SU-DHL-6 (cell line): ENCODE measurements at regions not wholly inside any gene's neighbourhood (a gene's known extent, or its start where the extent isn't known, plus 50 kb on each side); places are given as distances from the start of the nearest gene placed in this dataset.

Experiments used
- H2AFZ ChIP-seq: fragments of 200-600 bp; sonication (generic); 2 replicates; pipeline ENCODE4 v1.6.1; 2014; ENCODE audit warnings: low read depth, mild to moderate bottlenecking, moderate library complexity, mixed read lengths, antibody characterized with exemption, low read length; ENCODE audit not compliant: severe bottlenecking
- H3F3A ChIP-seq: fragments of 200-600 bp; shearing (Covaris generic); 2 replicates; pipeline ENCODE4 v1.6.0; 2016; ENCODE audit warnings: antibody characterized with exemption, mild to moderate bottlenecking; ENCODE audit not compliant: insufficient read depth
- H3K27ac ChIP-seq: fragments of 200-600 bp; sonication (generic); 2 replicates; pipeline ENCODE4 v1.5.1; 2016; ENCODE audit warnings: low read depth, mild to moderate bottlenecking, low read length, moderate library complexity, mixed read lengths
- H3K27me3 ChIP-seq: fragments of 200-600 bp; sonication (generic), shearing (Covaris generic); 2 replicates; pipeline ENCODE4 v1.6.0; 2014; ENCODE audit warnings: mild to moderate bottlenecking, low read length
- H3K36me3 ChIP-seq: fragments of 200-600 bp; sonication (generic); 2 replicates; pipeline ENCODE4 v1.6.1; 2014; ENCODE audit warnings: mild to moderate bottlenecking, low read length, mixed read lengths
- H3K4me2 ChIP-seq: fragments of 300-600, 200-600 bp; shearing (Covaris generic), sonication (generic); 2 replicates; pipeline ENCODE4 v1.6.0; 2014; ENCODE audit warnings: low read length, low read depth, mild to moderate bottlenecking; ENCODE audit not compliant: poor library complexity, severe bottlenecking
- H3K4me3 ChIP-seq: fragments of 200-600 bp; sonication (generic); 2 replicates; pipeline ENCODE4 v1.5.1; 2014; ENCODE audit warnings: antibody characterized with exemption, low read length, mild to moderate bottlenecking, mixed read lengths; ENCODE audit not compliant: insufficient read depth, poor library complexity, severe bottlenecking
- H3K79me2 ChIP-seq: fragments of 200-600 bp; sonication (generic); 2 replicates; pipeline ENCODE4 v1.6.1; 2014; ENCODE audit warnings: mild to moderate bottlenecking, low read length, moderate library complexity; ENCODE audit not compliant: insufficient read depth
- H3K9ac ChIP-seq: fragments of 200-600 bp; sonication (generic); 2 replicates; pipeline ENCODE4 v1.7.0; 2014; ENCODE audit warnings: mild to moderate bottlenecking, low read length
- H3K9me2 ChIP-seq: fragments of 200-600 bp; sonication (generic); replicated peaks from 2 replicates; pipeline ENCODE4 v1.6.1; 2014; ENCODE audit warnings: low read length; ENCODE audit not compliant: insufficient read depth
- H3K9me3 ChIP-seq: fragments of 200-600 bp; sonication (generic); 2 replicates; pipeline ENCODE4 v1.6.1; 2014; ENCODE audit warnings: low read length, mixed read lengths; ENCODE audit not compliant: insufficient read depth
- H4K20me1 ChIP-seq: fragments of 200-600 bp; sonication (generic); 2 replicates; pipeline ENCODE4 v1.6.1; 2014; ENCODE audit warnings: low read depth, mild to moderate bottlenecking, antibody characterized with exemption, low read length, moderate library complexity, mixed read lengths
- EZH2phosphoT487 ChIP-seq: fragments of 200-600 bp; sonication (generic), shearing (Covaris generic); conservative IDR thresholded peaks from 2 replicates; pipeline ENCODE4 v1.6.1; 2018; ENCODE audit warnings: mild to moderate bottlenecking, antibody characterized with exemption, low read length, moderate library complexity, mixed read lengths
- TF ChIP-seq, protein P1 (sequence below): fragments of 200-600 bp; sonication (generic); IDR thresholded peaks from one replicate; pipeline ENCODE4 v1.5.1; 2017; ENCODE audit warnings: antibody characterized with exemption, mild to moderate bottlenecking, low read length, moderate library complexity; ENCODE audit not compliant: insufficient read depth, poor library complexity, severe bottlenecking

DNA sequence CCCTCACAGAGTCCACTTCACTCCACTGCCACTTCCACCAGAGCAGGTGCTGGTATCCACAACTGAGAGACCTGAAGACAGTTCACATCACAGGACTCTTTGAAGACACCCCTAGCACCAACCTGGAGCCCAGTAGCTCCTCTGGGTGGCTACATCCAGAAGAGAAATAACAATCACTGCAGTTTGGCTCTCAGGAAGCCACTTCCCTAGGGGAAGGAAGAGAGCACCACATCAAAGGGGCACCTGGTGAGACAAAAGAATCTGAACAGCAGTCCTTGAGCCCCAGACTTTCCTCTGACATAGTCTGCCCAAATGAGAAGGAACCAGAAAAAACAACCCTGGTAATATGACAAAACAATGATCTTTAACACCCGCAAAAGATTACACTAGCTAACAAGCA, 113.2 kb downstream of the TENT5C start:
- Histone ChIP-seq H3K9ac (no peak overlapping the region), H3K79me2 (no peaks in the 10 kb centered on the region), H3F3A (no peaks in the 10 kb centered on the region), H4K20me1 (no peaks in the 10 kb centered on the region), H3K4me2 (no peak overlapping the region), H2AFZ (no peak overlapping the region), H3K27ac (no peak overlapping the region), H3K36me3 (no peaks in the 10 kb centered on the region), H3K4me3 (no peak overlapping the region), H3K9me2 (no peaks in the 10 kb centered on the region), H3K27me3 (no peaks in the 10 kb centered on the region), H3K9me3 (no peaks in the 10 kb centered on the region)
- no peak for TF ChIP-seq EZH2phosphoT487
- TF ChIP-seq, protein P1, sequence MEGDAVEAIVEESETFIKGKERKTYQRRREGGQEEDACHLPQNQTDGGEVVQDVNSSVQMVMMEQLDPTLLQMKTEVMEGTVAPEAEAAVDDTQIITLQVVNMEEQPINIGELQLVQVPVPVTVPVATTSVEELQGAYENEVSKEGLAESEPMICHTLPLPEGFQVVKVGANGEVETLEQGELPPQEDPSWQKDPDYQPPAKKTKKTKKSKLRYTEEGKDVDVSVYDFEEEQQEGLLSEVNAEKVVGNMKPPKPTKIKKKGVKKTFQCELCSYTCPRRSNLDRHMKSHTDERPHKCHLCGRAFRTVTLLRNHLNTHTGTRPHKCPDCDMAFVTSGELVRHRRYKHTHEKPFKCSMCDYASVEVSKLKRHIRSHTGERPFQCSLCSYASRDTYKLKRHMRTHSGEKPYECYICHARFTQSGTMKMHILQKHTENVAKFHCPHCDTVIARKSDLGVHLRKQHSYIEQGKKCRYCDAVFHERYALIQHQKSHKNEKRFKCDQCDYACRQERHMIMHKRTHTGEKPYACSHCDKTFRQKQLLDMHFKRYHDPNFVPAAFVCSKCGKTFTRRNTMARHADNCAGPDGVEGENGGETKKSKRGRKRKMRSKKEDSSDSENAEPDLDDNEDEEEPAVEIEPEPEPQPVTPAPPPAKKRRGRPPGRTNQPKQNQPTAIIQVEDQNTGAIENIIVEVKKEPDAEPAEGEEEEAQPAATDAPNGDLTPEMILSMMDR: no peak

DNA sequence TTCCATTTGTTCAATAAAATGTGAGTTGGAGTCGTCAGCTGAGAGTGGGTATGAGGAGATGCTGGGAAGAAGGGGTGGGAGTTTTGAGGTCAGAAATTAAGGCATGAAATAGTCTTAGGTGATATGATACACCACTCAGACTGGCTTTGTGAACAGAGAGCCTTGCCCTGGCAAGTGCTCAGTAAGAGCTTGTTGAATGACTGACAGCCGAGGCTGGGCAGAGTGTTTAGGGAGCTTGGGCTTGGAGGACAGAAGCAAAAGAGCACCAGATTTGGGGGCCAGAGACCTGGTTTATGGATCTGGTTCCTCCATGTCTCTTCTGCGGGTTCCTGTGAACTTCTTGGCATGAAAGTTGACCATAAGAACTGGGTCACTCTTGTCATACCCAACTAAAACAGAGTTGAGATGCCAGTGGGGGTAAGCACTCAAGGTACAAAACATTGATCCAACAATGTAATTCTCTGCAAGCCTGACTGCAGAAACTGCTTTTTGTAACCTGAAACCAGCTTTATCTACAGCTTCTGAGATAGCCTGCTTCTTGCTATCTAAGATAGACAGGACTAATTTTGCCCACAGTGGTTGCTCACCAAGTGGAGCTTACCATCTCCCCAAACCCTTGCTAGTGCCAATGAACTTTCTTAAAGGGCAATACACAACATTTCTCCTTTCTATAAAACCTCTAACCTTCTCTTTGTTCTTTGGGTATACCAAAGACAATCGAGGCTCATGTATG, 126.4 kb downstream of the TENT5C start:
- Histone ChIP-seq H3K9me2 (no peaks in the 10 kb centered on the region), H3K79me2 (no peaks in the 10 kb centered on the region), H3K4me2 (no peak overlapping the region), H3K27ac (no peak overlapping the region), H3K4me3 (no peak overlapping the region), H3K27me3 (no peaks in the 10 kb centered on the region), H3K9ac (no peak overlapping the region), H2AFZ (no peak overlapping the region), H3K9me3 (no peaks in the 10 kb centered on the region), H4K20me1 (no peaks in the 10 kb centered on the region), H3K36me3 (no peaks in the 10 kb centered on the region), H3F3A (no peaks in the 10 kb centered on the region)
- TF ChIP-seq, protein P1: no peak
- no peak for TF ChIP-seq EZH2phosphoT487

DNA sequence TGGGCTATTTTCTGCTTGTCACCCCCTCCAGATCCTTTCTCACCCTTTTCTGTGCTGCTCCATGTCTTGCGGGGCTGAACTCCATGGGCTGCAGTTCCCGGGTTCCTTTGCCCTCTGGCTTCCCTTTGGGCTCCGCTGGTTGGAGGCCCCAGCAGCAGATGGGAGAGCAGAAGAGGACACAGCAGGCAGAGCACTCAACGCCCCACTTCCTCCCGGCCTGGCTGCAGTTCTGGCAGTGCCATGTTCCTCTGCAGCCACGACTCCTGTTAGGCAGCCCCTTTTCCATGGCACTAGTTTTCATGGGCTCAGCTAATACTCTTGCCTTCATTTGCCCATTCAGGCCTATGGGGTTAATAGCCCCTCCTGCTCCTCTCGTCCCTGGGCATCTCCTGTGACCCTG, 127.1 kb downstream of the TENT5C start:
- Histone ChIP-seq H4K20me1 (no peaks in the 10 kb centered on the region), H3F3A (no peaks in the 10 kb centered on the region), H3K27ac (no peak overlapping the region), H3K9me2 (no peaks in the 10 kb centered on the region), H3K9ac (no peak overlapping the region), H3K4me3 (no peak overlapping the region), H2AFZ (no peak overlapping the region), H3K27me3 (no peaks in the 10 kb centered on the region), H3K9me3 (no peaks in the 10 kb centered on the region), H3K36me3 (no peaks in the 10 kb centered on the region), H3K4me2 (no peak overlapping the region), H3K79me2 (no peaks in the 10 kb centered on the region)
- no peak for TF ChIP-seq EZH2phosphoT487
- TF ChIP-seq, protein P1: no peak
